NT2/D1 (cell line): ENCODE measurements at regions not wholly inside any gene's neighbourhood (a gene's known extent, or its start where the extent isn't known, plus 50 kb on each side); places are given as distances from the start of the nearest gene placed in this dataset.

ENCODE experiments used
- SUZ12 ChIP-seq: IDR thresholded peaks from 2 replicates; pipeline ENCODE4 v1.6.1; 2011; ENCODE audit not compliant: insufficient read length, insufficient read depth; ENCODE audit errors: extremely low read depth
- YY1 ChIP-seq: IDR thresholded peaks from 2 replicates; pipeline ENCODE4 v1.6.1; 2011; ENCODE audit not compliant: insufficient read length, insufficient read depth
- ZNF274 ChIP-seq: IDR thresholded peaks from 2 replicates; pipeline ENCODE4 v1.6.1; 2011; ENCODE audit warnings: mild to moderate bottlenecking, low read depth, low read length

DNA sequence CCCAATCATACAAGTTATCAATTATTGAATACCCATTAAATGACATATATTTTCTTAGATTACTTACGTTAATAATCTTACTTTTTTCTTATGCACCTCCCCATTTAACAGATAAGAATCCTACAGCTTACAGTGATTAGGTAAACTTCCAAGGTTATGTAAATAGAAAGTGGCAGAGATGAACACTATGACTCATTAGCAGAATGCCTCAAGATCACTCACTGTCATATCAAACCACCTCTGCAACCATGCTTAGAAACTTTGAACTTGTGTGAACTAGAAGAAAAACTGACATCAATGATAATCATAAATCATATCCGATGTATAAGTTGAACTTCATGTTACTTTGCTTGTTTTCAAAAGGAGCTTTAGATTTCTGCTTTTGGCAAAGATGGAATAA is 911.6 kb upstream of the ARPP21 start:
- TF ChIP-seq SUZ12 (no peak), YY1 (no peak), ZNF274 (no peak)
